HuH-7.5 (cell line): ENCODE measurements at regions not wholly inside any gene's neighbourhood (a gene's known extent, or its start where the extent isn't known, plus 50 kb on each side); places are given as distances from the start of the nearest gene placed in this dataset.
A peak's percentile ranks its signal among the peaks of the same experiment; 100 is the strongest.
"Not testable (repeated sequence)": the region's sequence is repeated elsewhere in the genome, so short reads cannot be mapped to it uniquely, and the experiment has no call there.

Source experiments
- DNase-seq: peaks from one replicate; pipeline ENCODE4 v3.0.0; 2011; ENCODE audit warnings: low spot score

DNA sequence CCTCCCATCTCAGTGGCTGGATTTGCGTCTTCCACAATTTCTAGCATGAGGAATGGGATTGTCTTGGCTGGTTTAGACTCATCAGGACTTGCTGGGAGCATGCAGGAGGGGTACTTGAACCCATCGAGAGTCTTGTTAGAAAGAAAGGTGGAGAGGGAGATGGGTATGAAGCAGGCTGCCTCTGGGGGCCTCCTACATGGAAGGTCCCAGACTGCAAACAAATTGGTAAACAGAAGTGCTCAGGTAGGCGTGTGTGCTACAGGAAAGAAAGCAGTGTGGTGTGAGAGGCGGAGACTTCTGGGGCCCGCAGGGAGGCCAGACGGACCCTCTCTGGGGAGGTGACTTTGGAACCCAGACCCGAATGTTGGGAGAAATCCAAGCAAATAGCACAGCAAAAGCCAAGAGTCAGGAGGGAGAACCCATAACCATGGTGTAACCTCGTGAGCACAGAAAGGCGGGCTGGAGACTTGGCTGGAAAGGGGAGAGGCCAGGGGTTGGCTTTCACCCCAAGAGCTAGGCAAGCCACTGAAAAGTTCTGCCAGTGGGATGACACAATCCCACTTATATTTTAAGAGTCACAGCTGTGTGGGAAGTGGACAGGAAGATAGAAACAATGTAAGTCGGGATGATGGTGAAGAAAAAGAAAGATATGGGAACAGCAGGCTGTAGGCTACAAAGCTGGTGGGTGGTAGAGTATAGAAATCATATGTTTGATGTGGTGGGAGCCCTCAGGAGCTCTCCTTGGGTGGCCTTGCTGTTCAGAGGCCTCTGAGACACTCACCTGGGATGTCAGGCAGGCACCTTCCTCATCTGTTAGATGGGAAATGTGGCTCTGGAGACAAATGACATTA is 130.1 kb upstream of the PRR20G start:
- DNase-seq, result no peak

DNA sequence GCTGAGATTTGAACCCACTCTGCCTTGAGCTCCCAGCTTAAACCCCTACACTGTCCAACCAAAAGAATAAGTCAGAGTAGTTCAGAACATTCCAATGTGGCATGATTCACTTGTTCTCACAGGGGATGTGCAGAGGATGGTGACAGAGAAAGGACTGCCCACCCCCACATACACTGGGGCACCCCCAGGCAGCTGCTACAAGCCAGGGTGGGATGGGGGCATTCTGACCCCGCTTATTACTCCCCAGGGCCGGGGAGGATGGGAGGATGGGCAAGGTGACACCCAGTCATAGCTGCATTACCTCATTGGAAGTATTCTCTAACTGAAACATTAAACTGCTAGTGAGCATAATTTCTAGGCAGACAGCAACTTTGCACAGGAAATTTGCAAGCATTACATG is 126.0 kb upstream of the PRR20G start:
- no peak for DNase-seq

DNA sequence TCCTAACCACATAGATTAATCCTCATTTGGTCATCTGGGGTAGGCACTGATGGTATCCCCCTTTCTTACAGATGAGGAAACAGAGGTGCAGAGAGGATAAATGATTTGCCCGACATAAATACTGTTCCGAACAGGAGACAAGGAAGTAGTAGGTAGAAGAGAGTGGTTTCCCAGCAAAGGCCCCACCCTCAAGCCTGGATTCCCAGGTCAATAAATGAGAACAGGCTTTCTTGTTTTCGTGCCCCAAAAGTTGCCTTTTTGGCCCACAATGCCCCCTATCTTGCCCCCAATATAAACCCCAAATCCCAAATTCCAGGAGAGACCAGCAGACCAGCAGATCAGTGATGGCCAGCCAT is 125.5 kb upstream of the PRR20G start:
- no peak for DNase-seq

DNA sequence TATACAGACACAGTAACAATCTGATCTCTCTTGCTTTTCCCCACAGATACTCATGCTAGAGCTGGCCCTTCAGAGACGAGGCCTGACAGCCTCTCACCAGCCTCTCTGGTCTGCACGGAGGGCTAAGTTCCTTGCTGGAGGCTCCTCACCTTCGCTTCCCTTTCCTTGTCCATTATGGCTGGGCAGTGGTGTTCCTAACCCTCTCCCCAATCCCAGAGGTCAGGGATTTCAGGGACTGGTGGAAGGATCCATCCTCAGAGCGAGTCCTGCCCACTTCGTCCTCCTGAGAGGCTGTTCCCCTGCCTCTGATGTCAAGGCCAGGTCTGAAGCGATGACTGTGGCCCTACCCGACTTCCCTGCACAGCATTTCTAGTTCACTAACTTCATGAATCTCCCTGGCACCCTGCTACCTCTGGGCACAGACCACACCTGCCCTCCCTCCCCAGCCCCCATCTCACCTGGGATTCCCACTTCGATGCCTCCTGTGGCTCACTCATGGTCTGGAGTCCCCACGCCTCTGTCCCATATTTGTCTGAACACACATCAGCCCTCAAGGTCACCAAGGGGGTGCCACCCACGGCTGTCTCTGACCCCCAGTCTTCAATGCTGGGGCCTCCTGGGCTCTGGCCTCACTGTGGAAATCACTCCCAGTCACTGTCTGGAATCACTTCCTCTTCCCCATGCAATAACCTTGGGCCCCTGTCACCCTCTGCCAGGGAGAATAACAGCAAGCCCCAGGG is 124.9 kb upstream of the PRR20G start:
- no peak for DNase-seq

DNA sequence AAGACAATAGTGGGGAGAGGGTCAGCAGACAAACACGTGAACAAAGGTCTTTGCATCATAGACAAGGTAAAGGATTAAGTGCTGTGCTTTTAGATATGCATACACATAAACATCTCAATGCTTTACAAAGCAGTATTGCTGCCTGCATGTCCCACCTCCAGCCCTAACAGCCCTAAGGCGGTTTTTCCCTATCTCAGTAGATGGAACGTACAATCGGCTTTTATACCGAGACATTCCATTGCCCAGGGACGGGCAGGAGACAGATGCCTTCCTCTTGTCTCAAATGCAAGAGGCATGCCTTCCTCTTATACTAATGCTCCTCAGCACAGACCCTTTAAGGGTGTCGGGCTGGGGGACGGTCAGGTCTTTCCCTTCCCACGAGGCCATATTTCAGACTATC is 124.0 kb upstream of the PRR20G start:
- DNase-seq, result not testable (repeated sequence)

DNA sequence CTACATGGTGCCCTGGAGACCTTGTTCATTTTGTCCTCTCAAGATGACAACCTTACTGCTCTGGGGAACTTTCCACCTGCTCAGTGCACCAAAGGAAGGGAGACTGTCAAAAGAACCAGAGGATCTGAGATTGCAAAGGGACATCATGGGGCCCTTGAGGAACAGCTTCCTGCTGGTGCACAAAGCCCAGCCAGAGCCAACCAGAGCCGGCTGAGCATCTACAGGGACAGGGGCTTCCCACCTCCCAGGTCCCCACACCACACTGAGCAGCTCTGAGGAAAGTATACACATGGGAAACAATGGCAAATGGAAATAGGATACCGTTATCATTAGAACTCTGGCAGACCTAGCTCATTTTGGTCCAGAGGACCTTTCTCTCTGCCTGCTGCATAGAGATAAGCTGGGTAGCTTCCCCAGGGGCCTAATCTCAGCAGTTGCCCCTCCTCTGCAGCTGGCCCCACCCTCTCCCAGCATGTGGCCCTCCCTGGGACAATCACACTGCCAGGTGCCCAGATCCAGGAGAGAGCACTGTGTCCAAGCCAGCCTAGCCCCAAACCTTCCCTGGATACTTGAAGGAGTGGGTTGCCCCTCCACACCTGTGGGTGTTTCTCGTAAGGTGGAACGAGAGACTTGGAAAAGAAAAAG is 123.4 kb upstream of the PRR20G start:
- no peak for DNase-seq

DNA sequence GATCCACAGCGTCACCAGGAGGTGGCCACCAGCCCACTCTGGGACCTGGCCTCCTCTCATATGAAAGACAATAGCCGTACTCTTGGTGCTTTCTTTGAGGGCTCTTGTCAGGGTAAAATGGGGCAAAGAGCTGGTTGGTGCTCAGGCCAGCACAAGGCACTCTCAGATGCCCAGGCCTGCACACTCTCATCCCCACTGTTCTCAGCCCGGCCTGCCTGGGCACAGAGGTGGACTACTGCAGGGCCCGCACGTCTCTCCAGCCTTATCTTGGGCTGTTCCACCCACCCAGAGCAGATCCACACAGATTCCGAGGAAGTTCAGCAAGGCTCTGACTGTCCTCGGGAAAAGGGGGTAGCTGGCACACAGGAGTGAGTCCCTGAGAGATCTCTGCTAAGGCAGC is 122.8 kb upstream of the PRR20G start:
- DNase-seq, result no peak

DNA sequence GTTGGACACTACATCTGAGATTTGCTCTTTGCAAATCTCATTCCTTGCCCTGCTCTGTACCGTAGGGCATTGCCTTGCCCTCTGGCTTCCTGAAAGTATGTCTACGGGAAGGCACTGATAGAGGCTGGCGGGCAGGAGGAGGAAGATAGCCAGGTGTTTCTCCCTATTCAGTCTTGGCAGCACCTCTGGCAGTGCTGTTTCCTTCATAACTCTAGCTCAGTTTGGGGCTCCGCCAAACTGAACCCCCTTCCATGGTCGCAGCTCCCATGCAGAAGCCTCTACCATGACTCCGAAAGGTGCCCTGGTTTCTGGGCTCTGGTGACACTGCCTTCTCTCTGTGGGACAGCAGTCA is 122.3 kb upstream of the PRR20G start:
- no peak for DNase-seq

DNA sequence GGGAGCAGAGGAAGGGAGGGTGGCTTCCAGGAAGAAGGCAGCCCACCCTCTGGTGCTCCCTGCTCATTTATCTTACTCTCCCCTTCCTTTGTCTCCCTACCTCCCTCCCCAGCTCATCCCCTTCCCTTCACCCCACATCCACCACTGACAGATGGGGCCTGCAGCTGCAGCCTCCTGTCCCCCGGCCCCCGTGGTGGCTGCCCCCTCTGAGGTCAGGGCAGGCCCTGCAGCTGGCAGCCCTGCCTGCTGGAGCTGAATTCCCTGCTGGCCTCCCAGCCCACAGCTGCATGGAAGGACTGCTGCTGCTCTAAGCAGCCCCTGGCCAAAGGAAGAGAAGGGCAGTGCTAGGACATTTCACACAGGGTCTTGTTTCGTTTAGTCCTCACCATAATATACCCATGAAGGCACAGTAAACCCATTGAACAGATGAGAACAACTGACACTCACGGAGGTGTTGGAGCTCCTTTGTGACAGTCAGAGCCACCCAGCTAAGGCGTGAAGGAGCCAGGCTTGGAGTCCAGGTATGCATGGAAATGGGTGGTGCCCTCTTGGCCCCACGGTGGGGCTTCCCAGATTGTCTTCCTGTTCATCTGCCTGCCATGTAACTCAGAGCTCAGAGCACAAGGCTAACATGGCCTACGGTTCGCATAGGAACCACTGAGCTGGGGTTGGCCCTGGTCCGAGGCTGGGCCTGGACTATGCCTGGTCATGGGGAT is 121.7 kb upstream of the PRR20G start:
- DNase-seq, result no peak

DNA sequence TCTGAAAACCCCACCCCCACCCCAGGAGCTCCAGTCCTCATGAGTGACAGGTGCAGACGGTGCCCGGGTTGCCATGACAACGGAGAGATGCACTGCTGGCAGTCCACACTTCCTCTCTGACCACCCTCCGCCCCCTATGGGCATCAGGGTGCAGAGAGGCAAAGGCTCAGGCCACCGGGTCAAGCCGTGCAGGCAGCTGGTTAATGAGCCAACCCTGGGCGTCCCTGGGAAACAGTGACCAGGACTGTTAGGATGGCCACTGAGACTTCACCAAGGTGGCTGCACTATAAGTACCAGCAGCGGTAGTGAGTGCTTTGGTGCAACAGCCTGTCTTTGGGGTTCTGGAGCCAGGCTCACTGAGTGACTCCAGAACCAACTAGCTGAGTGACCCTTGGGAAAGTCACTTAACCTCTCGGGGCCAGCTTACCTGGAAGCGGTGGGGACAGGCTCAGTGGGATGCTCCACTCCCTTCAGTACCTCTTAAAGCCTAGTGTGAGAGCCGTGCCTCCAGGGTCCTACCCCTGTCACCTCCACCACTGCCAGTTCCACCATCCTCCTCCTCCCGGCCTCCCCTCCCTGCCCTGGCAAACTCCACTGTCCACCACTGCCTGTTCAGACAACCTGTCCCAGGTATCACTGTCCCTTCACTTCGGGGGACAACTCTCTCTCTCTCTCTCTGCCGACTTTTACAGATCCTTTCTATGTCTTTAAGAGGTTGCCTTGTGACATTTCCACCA is 121.0 kb upstream of the PRR20G start:
- DNase-seq, result no peak

DNA sequence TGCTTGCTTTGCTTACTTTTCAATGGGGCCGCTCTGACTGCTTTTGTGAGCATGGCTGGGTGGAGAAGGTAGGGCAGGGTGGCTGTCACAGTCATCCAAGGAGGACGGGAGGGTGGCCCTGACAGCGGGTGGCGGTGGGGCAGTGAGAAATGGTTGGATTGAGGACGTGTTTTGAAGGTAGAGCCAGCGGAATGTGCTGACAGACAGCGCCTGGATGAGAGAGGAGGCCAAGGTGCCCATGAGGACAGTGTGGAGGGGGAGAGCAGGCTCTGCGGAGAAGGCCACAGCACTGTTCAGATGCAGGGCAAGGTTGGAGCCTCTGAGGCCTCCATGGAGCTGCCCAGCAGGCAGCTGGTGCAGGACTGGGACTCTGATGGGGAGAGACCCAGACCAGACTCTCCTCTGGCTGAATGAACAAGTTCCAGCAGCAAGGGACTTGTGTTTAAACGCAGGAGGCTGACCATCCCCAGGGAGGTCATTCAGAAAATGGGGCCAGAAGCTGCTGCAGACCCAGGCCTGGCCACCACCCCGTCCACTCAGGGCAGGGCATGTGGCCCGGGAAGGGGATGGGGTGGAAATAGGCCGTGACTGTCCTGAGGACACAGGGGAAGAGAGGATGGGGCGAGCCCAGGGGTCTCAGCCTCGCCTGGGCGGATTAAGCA is 120.3 kb upstream of the PRR20G start:
- no peak for DNase-seq

DNA sequence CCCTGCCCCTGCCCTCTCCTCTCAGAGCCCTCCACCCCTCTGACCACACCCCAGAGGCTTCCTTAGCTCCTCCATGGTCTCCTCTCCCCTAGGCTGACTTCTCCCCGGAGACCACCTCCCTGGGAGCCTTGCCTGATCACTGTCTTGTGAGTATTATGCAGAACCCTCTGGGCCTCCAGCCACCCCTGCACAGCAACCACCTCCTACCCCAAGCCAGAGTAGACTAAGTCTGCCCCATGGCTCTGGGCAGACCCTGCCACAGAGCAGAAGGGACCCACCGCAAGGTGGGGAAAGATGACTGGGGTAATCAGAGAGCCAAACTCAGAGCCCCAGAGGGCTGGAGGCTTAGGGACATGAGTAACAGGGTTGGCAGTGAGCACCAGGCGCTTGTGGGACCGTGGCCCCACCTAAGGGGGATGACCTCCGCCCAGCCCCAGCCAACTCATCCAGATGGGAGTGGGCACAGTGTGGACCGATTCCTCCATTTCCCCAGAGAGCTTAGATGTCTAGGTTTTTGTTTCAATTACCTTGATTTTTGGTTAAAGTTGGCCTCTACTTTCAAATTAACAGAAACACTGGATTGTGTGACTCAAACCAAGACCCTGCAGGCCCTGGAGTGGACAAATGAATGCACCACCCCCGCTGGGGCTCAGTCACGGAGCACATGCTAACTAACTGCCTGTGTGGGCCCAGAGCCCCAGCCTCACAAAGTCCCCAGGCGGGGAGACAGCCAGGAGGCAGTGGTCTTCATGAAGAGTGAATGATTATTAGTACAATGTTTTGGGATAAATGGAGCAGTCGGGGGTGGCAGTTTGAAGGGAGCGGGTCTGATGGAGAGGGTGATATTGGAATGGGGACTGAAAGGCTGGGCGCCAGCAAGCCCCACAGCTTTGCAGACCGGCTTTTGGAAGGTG is 119.4 kb upstream of the PRR20G start:
- no peak for DNase-seq

DNA sequence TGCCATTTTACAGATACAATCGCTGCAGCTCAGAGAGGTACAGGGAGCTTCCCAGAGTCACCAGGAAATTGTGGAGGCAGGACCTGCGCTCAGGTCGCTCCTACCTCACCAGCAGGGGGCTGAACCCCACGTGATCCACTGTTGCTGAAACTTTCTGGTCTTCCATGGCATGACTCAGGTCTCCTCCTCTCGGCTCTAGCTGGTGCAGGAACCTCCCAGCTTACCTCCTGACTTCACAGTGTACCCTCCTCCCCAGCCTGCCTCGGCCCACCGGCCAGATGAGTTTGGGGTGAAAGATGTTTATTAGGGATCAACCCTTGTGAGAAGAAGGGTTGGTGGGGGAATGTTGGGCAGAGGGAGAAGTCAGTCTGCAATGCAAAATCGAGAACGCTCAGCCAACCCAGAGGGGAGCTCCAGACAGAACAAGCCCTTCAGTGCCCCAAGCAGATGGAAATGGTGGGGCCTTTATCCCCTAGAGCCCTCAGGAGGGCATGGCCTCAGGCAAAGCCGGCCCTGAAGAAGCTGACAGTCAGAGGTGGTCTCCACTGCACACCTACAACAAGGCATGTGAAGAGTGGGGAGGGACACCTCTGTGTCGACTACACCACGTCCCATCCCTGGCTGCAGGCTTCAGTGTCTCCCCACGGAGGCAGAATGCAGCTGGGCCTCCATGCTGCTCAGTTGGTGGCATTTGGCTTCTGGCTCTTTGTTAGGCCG is 118.6 kb upstream of the PRR20G start:
- DNase-seq, result peak; percentile 54

DNA sequence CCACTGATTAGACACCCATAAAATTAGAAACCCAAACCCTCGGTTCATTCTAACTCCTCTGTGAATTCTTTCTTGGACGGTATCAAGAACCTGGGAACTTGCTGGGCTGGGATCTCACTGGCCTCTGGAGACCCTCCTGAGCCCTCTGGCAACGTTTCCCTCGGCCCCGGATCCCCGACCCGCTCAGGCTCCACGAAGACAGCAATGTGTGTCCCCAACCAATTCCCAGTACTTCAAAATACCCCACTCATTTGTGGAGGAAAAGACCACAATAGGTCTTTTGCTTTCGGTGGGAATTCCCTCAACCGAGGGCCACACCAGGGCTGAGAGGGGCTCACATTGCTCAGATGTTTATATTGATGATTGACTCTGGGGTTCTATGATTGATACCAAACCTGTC is 117.9 kb upstream of the PRR20G start:
- DNase-seq, result no peak

DNA sequence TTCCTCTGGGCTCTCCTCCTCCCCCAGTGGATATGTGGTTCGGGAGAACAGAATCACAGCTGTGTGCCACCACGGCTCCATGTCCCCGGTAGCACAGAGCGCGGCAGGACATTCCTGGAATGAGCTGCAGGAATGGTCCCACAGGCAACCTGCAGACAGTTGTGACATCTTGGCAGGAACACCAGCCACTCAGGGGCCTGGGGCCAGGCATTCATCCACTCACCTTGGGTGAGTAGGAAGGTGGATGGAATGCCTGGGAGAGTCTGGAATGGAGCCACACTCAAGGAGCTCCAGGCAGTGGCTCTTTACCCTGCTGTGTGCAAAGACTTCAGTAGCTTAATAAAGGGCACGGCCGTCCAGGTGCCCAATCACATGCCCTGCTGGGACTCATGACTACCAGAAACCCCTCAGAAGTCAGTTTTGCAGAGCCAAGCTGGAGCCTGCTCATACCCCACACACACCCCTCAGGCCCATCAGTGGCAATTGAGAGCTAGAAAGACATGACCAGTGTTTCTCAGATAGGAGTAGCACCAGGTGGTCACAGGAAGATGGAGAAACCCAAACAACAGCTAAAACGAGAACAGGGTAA is 117.3 kb upstream of the PRR20G start:
- DNase-seq, result no peak

DNA sequence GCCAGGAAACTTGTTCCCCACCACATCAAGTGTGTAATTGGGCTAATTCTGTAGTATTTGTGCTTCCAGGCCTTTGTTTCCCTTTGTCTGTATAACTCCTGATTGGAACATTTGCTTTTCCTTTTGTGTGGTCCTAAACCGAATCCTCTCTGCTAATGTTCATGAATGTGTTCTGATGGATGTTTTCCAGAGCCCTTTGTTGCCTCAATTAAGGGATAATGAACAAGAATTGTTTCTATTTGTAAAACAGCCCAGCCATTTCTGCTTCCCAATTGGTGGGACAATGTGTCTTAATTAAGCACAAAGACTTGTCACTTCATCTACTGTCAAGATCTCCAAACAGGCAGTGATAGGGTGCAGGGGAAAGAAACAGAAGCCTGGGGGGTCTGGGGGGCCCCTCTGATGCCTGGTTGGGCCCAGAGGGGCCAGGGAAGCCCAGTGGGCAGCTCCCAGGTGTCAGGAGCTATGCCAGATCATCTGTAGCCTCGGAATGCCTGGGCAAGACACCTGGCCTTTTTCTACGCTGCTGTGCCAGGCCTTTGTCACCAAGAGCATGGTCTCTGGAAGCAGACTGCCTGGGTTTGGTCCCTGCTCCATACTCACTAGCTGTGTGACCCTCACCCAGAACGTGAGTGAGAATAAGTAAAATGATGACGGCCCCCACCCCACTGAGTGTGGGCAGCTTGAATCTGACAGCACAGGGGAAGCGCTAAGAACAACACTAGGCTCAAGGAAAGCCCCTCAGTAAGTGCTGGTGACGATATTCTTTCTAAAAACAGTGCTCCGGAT is 116.6 kb upstream of the PRR20G start:
- DNase-seq, result no peak

DNA sequence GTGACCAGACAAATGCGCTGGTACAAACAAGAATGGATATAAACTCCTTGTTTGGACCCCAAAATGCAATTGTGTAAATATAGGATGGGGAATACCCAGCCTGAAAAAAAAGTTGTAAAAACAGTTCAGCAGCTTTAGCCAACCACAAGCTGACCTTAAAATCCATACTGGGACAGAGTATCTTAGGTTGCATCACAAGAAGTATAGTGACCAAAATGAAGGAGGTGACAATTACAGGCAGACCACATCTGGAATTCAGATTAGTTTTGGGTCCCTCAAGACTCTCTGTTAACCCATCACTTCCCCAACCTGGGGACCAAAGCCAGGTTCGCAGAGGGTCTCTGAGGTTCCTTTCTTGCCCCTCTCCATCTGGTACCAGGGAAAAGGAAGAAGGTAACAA is 115.9 kb upstream of the PRR20G start:
- no peak for DNase-seq

DNA sequence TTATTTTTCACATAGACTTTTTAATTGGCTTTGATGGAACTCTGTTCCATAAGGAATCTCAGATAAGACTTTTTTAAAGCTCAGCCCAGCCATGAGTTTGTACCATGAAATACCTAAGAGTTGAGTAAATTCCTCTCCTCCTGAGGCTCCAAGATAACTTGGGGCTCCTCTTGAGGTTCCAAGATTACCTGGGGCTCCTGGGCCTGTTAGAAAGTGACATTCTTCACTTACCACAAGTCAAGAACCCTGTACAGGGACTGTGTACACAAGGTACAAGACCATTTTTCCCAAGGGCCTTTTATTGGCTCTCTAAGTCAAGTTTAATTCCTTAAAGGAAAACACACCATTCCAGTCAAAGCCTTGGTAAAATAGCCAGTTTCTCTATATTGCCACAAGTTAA is 111.3 kb upstream of the PRR20G start:
- DNase-seq, result no peak
